Dedifferentiated amniotic fluid mesenchymal stem cell (primary cell): ENCODE measurements at regions not wholly inside any gene's neighbourhood (a gene's known extent, or its start where the extent isn't known, plus 50 kb on each side); places are given as distances from the start of the nearest gene placed in this dataset.
"Not testable (repeated sequence)": the region's sequence is repeated elsewhere in the genome, so short reads cannot be mapped to it uniquely, and the experiment has no call there.

Experiments used
- DNase-seq: peaks from one replicate; pipeline ENCODE4 v3.0.0-alpha.2; 2016; ENCODE audit errors: extremely low spot score

- DNase-seq: peak; percentile 20
Measured at GRCh38 chr1:148679050-148679786, 69.4 kb upstream of the NUDT4B start.

GRCh38 chr1:148679787-148680326 is 68.7 kb upstream of the NUDT4B start:
- DNase-seq: not testable (repeated sequence)

- not testable (repeated sequence) for DNase-seq
Measured at GRCh38 chr1:148686735-148687134, 61.8 kb upstream of the NUDT4B start.

- DNase-seq: not testable (repeated sequence)
Measured at GRCh38 chr1:148687376-148687775, 61.2 kb upstream of the NUDT4B start.
